HEK293T (cell line): ENCODE measurements at regions not wholly inside any gene's neighbourhood (a gene's known extent, or its start where the extent isn't known, plus 50 kb on each side); places are given as distances from the start of the nearest gene placed in this dataset.

Experiments
- CTCF ChIA-PET: fragments of 350-600 bp; formaldehyde crosslinking; extraction: SDS; loops from one replicate; lab custom pipeline; 2021; ENCODE audit warnings: antibody characterized with exemption, inconsistent platforms; lab: Yijun Ruan, JAX
- POLR2A ChIA-PET: fragments of 350-600 bp; formaldehyde crosslinking; extraction: SDS; loops from one replicate; lab custom pipeline; 2020; ENCODE audit warnings: antibody characterized with exemption, inconsistent platforms; lab: Yijun Ruan, JAX
- DNase-seq: peaks from one replicate; pipeline ENCODE4 v3.0.0; 2012; ENCODE audit warnings: mixed read lengths; ENCODE audit errors: extremely low spot score
- ARNT ChIP-seq: fragments of 450-650 bp; IDR thresholded peaks from 2 replicates; pipeline ENCODE4 v1.6.1; 2017; ENCODE audit warnings: mild to moderate bottlenecking
- BHLHE40 ChIP-seq: fragments of 450-650 bp; IDR thresholded peaks from 2 replicates; pipeline ENCODE4 v1.6.1; 2016; ENCODE audit warnings: mild to moderate bottlenecking, moderate library complexity, borderline replicate concordance
- CTBP1 ChIP-seq: fragments of 450-650 bp; IDR thresholded peaks from 2 replicates; pipeline ENCODE4 v1.6.1; 2016; ENCODE audit warnings: borderline replicate concordance
- ELF4 ChIP-seq: fragments of 450-650 bp; IDR thresholded peaks from 2 replicates; pipeline ENCODE4 v1.6.1; 2017; ENCODE audit warnings: antibody characterized with exemption
- FOXA1 ChIP-seq: fragments of 450-650 bp; IDR thresholded peaks from 2 replicates; pipeline ENCODE4 v1.6.1; 2016; ENCODE audit warnings: mild to moderate bottlenecking
- FOXK2 ChIP-seq: fragments of 450-650 bp; IDR thresholded peaks from 2 replicates; pipeline ENCODE4 v1.6.1; 2016; ENCODE audit warnings: mild to moderate bottlenecking
- FOXM1 ChIP-seq: fragments of 450-650 bp; IDR thresholded peaks from 2 replicates; pipeline ENCODE4 v1.6.1; 2017; ENCODE audit warnings: mild to moderate bottlenecking, borderline replicate concordance
- HDGF ChIP-seq: fragments of 450-650 bp; IDR thresholded peaks from 2 replicates; pipeline ENCODE4 v1.6.1; 2017; ENCODE audit warnings: antibody characterized with exemption, borderline replicate concordance
- L3MBTL2 ChIP-seq: fragments of 450-650 bp; conservative IDR thresholded peaks from 2 replicates; pipeline ENCODE4 v1.6.1; 2016; ENCODE audit warnings: mild to moderate bottlenecking
- LEF1 ChIP-seq: fragments of 450-650 bp; IDR thresholded peaks from 2 replicates; pipeline ENCODE4 v1.6.1; 2017; ENCODE audit warnings: mild to moderate bottlenecking, borderline replicate concordance
- NFRKB ChIP-seq: fragments of 450-650 bp; IDR thresholded peaks from 2 replicates; pipeline ENCODE4 v1.6.1; 2016; ENCODE audit warnings: mild to moderate bottlenecking, moderate library complexity
- SP1 ChIP-seq: fragments of 450-650 bp; IDR thresholded peaks from 2 replicates; pipeline ENCODE4 v1.6.1; 2017
- SUZ12 ChIP-seq: fragments of 450-650 bp; IDR thresholded peaks from 2 replicates; pipeline ENCODE4 v1.6.1; 2016; ENCODE audit warnings: mild to moderate bottlenecking
- TARDBP ChIP-seq: fragments of 450-650 bp; IDR thresholded peaks from 2 replicates; pipeline ENCODE4 v1.6.1; 2016
- ZNF384 ChIP-seq: fragments of 450-650 bp; IDR thresholded peaks from 2 replicates; pipeline ENCODE4 v1.6.1; 2016
- TF ChIP-seq, protein P1 (sequence below): fragments of 450-650 bp; IDR thresholded peaks from 2 replicates; pipeline ENCODE4 v1.6.1; 2016

DNA sequence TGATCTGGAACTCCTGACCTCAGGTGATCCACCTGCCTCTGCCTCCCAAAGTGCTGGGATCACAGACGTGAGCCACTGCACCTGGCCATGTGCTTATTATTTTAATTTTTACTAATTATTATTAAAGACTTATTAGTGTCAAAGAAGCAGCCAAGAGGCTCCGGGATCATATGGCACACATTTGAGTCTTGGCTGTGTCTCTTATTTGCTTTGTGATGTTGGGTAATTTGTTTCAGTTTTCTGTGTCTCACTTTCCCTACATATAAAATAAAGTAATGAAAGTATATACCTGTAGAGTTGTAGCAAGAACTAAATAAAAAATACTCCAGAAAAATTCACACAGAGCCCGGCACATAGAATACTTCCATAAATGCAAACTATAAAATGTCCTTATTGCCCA, 238.0 kb upstream of the TBL1XR1 start:
- POLR2A ChIA-PET: no interaction called here
- CTCF ChIA-PET: no interaction called here

DNA sequence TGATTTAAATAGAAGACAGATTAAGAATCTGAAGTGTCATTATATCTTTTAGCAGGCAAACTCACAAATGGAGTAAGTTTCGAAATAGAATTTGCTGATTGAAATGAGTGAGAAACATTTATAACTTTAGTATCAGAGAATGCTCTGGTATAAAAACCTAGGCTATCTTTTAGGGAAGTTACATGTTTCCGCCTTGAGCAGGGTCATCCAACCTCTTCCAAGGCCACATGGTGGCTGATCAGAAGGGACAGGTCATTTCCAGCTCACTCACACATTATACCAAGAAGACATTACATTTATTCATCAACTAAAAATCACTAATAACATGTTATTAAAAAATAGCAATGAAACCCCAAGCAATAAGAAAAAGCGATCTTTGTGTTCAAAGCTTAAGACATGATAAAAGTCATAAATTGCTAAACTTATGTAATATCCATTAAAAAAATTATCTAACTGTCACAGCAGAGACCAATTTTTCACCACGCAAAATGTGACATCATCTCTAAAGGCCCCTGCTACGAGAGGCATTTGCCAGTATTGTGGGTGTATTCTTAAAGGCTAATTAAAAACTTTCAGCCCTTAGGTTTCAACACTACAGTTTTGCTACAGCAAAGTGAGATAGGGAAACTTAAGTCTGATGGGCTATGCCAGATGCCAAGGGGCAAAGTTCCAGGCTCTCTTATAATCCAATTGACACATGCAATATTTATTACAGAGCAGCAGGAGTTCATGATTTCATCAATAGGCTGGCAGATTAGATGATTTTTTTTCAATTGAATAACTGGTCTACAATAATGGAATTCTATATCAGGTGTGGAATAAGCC, 240.4 kb upstream of the TBL1XR1 start:
- DNase-seq: no peak
- ChIA-PET CTCF (no interaction called here), POLR2A (no interaction called here)
- TF ChIP-seq ZNF384 (no peak), SP1 (no peak), ARNT (no peak), ELF4 (no peak), CTBP1 (no peak), TARDBP (no peak), FOXA1 (no peak), BHLHE40 (no peak)

More for the DNA sequence above, 238.0 kb upstream of the TBL1XR1 start:
- no peak for TF ChIP-seq L3MBTL2
- TF ChIP-seq HDGF: no peak
- no peak for TF ChIP-seq LEF1
- TF ChIP-seq TARDBP: no peak
- no peak for TF ChIP-seq FOXM1
- no peak for TF ChIP-seq CTBP1
- no peak for TF ChIP-seq NFRKB
- no peak for TF ChIP-seq FOXA1
- TF ChIP-seq ELF4: no peak
- no peak for TF ChIP-seq ZNF384
- no peak for TF ChIP-seq FOXK2
- TF ChIP-seq SP1: no peak
- no peak for TF ChIP-seq BHLHE40
- TF ChIP-seq SUZ12: no peak
- TF ChIP-seq, protein P1, sequence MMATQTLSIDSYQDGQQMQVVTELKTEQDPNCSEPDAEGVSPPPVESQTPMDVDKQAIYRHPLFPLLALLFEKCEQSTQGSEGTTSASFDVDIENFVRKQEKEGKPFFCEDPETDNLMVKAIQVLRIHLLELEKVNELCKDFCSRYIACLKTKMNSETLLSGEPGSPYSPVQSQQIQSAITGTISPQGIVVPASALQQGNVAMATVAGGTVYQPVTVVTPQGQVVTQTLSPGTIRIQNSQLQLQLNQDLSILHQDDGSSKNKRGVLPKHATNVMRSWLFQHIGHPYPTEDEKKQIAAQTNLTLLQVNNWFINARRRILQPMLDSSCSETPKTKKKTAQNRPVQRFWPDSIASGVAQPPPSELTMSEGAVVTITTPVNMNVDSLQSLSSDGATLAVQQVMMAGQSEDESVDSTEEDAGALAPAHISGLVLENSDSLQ: no peak
- TF ChIP-seq ARNT: no peak
- DNase-seq: no peak

DNA sequence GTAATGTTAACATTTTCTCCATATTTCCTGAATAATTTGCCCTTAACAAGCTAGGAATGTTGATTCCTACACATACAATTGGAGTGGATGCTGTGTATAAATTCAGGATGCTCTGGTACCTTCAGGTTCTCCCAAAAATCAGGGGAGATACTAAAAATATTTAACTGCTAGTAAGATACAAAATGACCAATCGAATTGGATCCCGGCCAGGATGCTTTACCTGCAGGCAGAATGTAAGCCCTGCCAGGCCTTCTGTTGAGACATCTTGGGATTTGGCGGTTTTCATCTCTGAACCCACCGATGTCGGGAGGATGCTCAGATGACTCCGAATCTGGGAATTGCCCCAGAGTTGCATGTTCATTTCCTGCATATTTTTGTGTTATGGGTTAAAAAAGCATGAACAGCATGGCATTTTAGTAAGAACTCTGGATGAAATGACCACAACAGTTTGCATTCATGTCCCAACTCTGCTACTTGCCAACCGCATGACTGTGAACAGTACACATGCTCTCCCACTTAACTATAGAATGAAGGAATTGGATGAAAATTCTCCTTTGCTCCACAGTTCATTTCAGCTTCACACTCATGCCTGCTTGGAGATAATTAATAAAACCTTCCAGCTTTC, 241.4 kb upstream of the TBL1XR1 start:
- no peak for TF ChIP-seq ARNT
- TF ChIP-seq FOXM1: no peak
- TF ChIP-seq, protein P1: no peak
- no peak for TF ChIP-seq CTBP1
- TF ChIP-seq FOXK2: no peak
- TF ChIP-seq ZNF384: no peak
- no peak for TF ChIP-seq SUZ12
- TF ChIP-seq FOXA1: no peak
- no peak for TF ChIP-seq TARDBP
- no peak for TF ChIP-seq SP1
- no peak for TF ChIP-seq NFRKB
- TF ChIP-seq ELF4: no peak
- no peak for TF ChIP-seq BHLHE40
- no peak for TF ChIP-seq L3MBTL2
- TF ChIP-seq LEF1: no peak
- TF ChIP-seq HDGF: no peak
- ChIA-PET POLR2A (no interaction called here), CTCF (no interaction called here)
- no peak for DNase-seq

DNA sequence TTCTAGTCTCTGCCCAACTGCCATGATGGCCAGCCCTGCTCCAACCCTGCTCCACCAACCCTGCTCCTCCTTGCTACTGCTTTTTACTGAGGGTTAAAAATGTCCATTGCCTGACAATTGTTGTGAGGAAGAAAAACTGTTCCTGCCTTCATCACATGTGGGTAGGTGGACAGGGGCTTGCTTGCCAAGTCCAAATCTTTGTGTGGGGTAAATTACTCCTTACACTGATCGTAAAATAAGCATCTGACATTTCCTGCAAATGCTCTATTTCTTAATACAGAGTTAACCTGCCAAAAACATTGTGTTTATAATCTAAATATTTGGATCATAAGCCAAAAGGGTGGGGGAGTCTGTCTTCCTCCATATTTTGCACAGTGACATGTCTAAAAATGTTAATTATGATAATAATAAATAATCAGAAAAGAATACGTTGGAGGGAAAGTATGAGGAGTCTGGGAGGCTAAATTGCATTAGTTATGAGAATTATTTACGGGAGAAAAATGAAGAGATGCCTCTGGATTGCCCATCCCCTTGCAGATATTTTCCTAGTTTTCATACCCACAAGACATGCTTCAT, 242.5 kb upstream of the TBL1XR1 start:
- TF ChIP-seq LEF1 (no peak), L3MBTL2 (no peak), ARNT (no peak), TARDBP (no peak), SP1 (no peak), FOXK2 (no peak)
- TF ChIP-seq, protein P1: no peak
- CTCF ChIA-PET: no interaction called here
- POLR2A ChIA-PET: no interaction called here
- DNase-seq: no peak

DNA sequence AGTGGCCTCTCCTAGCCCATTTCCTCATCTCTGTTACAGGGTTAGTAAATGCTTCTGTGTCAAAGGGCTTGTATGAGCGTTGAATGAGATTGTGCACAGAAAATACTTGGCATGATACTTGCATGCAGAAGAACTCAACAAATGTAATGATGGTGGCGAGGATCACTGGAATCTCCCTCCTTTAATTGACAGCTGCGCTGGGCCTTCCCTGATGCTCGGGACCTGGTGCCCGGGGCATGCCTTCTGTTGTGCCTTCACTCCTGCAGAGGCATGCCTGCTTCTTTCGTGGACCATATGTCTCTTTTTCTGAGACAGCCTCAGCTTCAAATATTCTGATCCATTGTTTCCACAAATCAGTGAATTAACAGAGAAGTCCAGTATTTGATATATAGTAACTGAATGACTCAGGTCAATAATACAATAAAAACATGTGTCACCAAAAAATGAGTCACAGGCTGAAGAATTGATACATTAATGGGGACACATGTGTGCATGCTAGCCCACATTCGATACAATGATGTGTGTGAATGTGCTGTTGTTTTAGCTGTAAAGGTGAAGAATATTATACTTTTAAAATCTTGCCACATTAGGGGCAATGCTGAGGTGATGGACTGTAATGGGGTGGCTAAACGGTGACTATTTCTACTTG, 243.3 kb upstream of the TBL1XR1 start:
- no peak for DNase-seq
- ChIA-PET CTCF (no interaction called here), POLR2A (no interaction called here)
- TF ChIP-seq FOXA1: no peak
- no peak for TF ChIP-seq LEF1
- TF ChIP-seq ELF4: no peak
- TF ChIP-seq NFRKB: no peak
- no peak for TF ChIP-seq TARDBP
- TF ChIP-seq CTBP1: no peak
- no peak for TF ChIP-seq SP1
- TF ChIP-seq BHLHE40: no peak
- TF ChIP-seq FOXM1: no peak
- no peak for TF ChIP-seq FOXK2

DNA sequence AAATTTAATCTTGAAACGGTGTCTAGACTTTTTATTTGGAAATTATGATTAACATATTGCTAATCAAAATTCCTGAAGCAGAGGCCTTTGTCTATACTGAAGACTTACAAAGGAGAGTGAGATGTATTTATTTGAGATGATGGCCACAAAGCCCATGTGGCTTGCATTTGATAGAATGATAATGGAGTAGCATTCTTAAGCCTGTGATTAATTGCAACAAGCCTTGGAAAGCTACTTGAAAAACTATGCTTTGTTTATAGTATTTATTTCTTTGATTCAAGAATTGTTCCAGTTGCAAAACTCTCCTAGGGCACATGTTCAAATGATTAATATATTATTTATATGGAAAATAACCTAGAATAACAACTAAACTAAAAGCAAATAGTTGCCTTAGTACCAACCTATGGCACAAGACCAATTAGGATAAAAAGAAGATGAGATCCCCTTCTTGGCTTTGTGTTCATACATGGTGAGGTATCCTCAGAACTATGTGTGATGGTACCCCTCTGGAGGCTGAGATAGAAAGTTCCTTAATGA, 244.1 kb upstream of the TBL1XR1 start:
- POLR2A ChIA-PET: no interaction called here
- CTCF ChIA-PET: no interaction called here
- DNase-seq: no peak
- TF ChIP-seq SP1 (no peak), SUZ12 (no peak), FOXA1 (no peak), NFRKB (no peak), LEF1 (no peak), ELF4 (no peak), CTBP1 (no peak), L3MBTL2 (no peak), FOXM1 (no peak), FOXK2 (no peak), HDGF (no peak), ZNF384 (no peak), ARNT (no peak), TARDBP (no peak), BHLHE40 (no peak)
- TF ChIP-seq, protein P1: no peak
